Uterus (tissue), 2 donors: ENCODE measurements at regions not wholly inside any gene's neighbourhood (a gene's known extent, or its start where the extent isn't known, plus 50 kb on each side); places are given as distances from the start of the nearest gene placed in this dataset.

Experiments used
- POLR2A ChIP-seq, 2 donors: fragments of 450-650 bp; IDR thresholded peaks; one replicate each; pipeline ENCODE4 v1.6.1; 2016; ENCODE audit warnings: antibody characterized with exemption in 2 of 2, mild to moderate bottlenecking in 1 of 2, moderate library complexity in 1 of 2
- TF ChIP-seq, protein P1 (sequence below), 4 experiments: fragments of 200-600 bp in 2 of 4; fragments of 450-650 bp in 2 of 4; sonication (generic) in 2 of 4; IDR thresholded peaks; one replicate each; pipeline ENCODE4 v1.5.1; 2016 to 2019; ENCODE audit warnings: antibody characterized with exemption in 4 of 4, mild to moderate bottlenecking in 2 of 4, moderate library complexity in 1 of 4

DNA sequence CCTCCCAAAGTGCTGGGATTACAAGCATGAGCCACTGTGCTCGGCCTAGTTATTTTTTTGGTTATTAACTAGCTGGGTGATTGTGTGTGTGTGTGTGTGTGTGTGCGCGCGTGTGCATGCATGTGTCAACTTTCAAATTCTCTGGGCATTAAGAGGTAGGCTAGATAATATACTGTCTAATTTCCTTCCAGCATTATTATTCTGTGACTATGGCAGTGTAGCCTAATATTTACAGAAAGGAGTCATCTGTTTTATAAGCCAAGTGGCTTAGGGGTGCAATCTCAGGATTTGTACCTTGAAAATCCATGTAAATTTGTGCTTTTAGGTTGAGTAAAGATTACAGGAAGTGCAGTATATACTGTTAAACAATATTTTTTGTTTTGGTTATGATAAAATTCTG lies 85.1 kb upstream of the ZBTB20 start:
- TF ChIP-seq, protein P1, sequence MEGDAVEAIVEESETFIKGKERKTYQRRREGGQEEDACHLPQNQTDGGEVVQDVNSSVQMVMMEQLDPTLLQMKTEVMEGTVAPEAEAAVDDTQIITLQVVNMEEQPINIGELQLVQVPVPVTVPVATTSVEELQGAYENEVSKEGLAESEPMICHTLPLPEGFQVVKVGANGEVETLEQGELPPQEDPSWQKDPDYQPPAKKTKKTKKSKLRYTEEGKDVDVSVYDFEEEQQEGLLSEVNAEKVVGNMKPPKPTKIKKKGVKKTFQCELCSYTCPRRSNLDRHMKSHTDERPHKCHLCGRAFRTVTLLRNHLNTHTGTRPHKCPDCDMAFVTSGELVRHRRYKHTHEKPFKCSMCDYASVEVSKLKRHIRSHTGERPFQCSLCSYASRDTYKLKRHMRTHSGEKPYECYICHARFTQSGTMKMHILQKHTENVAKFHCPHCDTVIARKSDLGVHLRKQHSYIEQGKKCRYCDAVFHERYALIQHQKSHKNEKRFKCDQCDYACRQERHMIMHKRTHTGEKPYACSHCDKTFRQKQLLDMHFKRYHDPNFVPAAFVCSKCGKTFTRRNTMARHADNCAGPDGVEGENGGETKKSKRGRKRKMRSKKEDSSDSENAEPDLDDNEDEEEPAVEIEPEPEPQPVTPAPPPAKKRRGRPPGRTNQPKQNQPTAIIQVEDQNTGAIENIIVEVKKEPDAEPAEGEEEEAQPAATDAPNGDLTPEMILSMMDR (IDR thresholded peaks at IDR 0.05), result no peak
- no peak for TF ChIP-seq POLR2A (IDR thresholded peaks at IDR 0.05)
